ENCODE measurements at regions not wholly inside any gene's neighbourhood (a gene's known extent, or its start where the extent isn't known, plus 50 kb on each side); places are given as distances from the start of the nearest gene placed in this dataset.
"Not testable (repeated sequence)": the region's sequence is repeated elsewhere in the genome, so short reads cannot be mapped to it uniquely, and the experiment has no call there.

DNA sequence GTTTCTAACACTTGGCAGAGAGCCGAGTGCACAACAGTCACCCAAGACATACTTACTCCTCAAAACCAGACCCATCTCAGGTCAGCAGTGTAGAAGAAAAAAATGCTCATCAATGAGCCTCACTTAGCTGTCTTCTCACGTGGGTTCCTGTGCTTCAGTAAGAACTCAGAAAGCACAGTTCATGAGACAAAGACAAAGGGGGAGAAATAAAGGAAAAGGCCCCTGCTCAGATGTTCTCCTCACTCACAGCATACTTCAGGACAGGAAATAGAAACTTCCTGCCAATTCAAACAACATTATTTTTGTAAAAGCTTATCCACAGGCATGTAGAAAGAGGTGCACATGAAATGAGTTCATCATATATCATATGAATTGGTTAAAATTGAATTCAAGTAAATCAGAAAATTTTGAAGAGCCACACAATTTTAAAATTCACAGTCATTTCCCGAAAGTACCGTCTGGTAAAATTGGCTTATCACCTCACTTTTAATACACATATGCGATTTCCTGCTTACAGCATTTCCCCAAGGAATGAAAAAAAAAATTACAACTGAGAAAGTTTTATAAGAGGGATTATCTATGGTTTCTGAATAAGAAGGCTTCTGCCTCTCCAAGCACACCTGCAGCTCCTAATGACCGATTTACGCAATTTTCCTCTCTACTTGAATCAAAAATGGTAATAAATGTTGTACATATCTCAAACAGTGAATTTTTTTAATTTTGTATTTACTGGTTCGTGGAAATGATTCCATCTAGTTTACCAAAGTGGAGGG lies 328.3 kb downstream of the TMEM167A start:
- DNase-seq, result no peak

DNA sequence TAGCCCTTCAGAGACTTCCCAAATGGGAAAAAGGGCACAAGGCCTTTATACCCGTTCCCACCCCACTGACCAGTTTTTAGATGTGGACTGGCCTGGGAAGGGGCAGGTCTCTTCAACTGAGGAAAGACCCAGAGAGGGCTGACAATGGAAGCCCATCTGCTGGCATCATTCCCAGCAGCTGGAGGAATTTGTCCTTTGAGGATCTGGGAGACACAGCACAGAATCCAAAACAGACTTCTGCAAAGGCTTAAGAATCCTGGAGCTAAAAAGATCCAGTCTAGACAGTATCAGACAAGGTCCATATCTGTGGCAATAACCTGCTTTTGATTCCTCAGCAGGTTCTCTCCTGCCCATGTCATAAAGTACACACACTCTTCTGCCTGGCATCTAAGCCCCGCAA lies 329.2 kb downstream of the TMEM167A start:
- DNase-seq, result no peak

DNA sequence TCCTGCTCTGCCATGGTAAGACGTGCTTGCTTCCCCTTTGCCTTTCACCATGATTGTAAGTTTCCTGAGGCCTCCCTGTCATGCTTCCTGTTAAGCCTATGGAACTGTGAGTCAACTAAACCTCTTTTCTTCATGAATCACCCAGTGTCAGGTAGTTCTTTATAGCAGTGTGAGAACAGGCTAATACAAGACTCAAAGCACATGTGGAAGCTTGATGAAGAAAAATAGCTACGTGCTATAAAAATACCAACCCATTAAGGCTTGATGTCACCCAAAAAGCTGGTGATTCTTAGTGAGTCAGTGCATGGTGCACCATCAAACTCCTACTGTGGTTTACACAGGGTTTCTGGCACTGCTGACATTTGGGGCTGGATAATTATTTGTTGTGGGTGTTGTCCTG lies 332.2 kb downstream of the TMEM167A start:
- DNase-seq, result no peak

DNA sequence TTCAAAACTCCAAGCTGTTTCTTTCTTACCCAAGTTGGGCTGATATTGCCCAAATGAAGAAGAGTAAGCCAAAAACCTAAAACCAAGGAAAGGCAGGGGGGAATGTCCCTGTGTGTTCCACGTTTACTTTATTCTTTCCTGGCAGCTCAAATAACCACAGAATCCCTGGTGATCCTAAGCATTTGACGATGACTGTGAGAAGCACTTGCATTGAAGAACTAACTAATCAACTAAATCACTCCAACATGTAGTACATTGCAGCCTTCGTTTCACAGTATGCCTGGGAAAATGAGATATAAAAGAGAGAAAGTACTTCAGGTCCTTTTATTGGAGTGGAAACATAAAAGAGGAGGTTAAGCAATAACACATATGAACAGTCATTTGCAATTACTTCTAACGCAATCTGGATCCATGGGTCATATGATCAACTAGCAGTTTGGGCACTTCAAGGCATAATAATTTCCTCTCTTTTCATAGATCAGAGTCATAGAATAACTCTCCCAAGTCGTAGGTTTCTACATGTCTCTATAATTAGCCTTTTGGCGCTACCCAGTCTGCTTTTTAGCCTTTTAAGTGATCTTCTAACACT lies 338.4 kb downstream of the TMEM167A start:
- DNase-seq, result no peak

DNA sequence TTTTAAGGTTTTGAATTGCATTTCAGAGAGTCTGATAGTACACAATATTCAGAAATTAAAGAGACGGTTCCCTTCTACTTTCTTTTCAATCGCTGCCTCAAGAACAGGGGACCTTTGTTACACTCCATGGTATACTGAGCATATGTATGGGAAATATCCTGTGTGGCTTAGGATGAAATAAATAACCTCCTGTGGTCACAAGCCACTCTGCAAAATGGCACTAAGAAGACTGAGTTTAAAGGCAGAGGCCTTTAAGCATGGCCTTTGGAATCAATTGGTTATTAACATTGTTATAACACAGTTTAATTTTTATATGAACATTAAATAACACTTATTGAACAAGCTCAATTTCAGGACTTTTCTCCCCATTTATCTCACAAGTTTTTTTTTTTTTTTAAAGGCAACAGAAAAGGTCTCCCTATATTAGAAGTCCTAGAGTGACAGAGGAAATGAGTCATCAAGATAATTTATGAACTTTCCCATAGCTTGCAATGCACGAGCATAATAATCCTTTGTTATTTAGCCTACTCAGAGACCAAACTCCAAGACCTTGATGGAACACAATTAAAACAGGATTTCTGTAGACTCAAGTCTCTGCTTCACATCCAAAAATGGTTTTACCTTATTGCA lies 341.9 kb downstream of the TMEM167A start:
- DNase-seq, result no peak

DNA sequence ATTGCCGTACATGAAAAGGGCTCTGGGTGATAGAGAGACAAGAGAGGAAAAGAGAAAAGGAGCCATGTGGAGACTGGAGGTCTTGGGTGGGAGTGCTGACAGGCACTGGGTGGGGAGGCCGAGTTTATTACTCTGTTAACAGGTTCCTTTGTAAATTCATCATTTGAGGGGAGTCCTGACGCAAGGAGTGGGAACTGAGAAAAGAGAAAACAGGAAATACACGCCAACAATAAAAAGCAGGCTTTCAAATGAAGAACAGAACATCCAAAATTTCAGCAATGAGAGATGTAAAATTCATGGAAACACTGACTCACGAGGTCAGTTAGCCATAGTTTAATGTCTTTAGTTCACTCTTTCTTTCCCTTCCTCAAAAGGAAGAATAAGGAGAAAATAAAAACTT lies 342.8 kb downstream of the TMEM167A start:
- DNase-seq, result no peak

DNA sequence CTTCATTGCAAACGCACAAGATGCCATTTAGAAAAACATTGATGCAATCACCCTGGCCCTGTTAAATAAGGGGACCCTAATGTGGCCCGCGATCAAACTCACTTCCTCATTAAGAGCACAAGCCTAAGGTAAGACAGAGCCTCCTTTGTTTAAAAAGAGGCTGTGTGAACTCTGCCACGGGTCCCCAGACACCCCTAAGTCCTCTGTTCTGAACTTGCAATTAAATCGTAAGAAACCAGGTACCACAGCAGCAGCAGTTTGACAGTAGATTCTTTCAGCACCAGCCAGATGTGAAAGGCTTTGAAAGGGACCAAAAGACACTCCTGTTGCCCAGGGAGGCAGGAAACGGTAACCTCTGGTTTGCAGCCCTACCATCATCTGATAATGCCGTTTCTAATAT lies 346.3 kb downstream of the TMEM167A start:
- no peak for DNase-seq

DNA sequence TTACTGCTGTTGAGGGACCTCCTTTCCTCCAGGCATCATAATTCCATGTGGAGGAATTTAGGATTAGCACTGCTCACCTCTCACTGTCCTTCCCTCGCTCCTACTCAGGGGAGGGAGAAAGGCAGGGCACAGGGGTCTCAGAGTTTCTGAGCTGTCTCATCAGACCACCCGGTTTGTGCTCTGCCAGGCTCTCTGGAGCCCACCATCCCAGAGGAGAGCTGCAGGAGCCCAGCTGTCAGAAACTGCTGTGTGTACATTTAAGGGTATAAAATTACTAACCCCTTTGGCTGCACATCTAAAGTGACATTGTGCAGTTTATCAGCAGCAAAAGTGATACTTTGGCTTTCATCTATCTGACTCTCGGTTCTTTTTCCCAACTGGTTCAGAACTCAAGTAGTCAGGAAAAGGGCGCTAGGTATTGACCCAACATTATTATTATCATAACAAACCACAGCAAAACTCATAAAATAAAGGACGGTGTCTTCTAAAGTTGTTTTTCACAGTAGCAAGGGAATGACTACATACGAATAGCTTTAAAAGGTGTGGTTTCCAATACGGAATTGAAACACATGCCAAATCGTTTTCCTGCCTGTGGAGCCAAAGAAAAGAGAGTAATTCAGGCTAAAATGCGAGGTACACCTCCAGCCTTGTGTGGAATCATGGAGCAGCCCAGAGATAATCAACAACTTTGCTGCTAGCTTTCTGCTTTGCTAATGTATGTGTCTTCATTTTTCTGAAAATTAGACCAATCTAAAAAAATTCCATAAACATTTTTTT lies 348.1 kb downstream of the TMEM167A start:
- no peak for DNase-seq

DNA sequence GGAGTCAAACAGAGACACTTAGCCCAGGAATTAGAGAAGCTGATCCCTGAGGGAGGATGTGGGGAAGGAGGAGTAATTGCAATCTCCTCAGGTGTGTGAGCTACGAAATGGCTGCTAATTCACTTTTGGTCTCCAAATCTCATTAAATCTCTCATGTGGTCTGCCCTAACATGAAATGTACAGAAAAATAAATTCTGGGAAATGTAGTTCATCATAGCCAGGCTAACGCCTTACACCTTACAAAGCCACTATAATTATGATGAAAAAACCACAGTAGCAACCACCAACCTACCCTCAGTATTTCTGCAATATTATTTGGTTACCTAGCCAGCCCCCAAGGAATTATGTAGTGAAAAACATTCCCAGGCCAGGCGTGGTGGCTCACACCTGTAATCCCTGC lies 354.0 kb downstream of the TMEM167A start:
- no peak for DNase-seq

DNA sequence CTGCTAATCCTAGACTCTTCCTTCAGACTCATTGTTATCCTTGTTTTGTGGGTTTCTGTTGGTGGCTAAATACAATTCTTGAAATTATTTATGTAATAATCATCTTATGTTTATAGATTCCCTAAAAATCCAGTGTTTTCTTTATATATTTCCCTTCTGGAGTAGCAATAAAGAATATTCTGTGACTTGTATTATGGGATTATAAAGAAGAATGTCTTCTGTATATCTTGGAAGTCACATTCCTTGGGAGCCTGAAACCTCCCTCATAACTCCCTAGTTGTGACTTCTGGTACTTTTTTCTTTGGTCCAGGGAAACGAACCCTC lies 356.1 kb downstream of the TMEM167A start:
- no peak for DNase-seq

DNA sequence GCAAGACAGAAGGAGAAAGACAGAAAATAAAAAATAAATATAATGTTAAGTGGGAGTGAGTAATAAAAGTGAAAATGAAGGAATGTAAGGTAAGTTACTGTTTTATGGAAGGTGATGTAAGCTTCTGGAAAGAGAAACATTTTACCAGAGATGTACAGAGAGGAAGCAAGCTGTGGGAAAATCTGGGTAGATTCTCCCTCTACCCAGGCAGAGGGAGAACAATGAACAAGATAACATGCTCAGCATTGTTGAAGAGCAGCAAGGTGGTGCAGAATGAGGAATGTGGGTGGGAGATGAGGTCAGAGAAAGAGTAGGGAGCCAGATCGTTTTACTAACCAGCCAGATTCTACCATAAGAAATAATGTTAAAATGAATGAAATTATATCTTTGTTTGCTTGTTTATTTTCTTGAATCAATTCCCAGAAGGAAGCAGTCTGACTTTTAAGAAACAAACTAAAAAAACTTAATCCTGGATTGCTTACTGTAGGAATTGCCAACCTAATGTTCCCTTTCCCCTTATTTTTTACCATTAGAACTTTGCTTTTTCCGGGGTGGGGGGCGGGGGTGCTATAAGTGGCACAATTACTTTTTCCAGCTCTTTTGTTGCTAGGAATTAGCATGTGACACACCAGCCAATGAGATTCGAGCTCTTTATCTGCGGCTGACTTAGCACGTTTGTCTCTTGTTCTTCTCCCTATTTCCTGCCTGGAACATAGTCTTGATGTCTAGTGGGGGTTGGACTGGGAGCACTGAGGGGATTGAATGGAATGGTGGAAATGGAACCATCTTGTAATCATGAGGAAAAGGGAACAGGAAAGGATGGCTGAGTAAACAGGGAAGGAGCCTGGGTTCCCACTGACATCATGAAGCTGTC lies 356.7 kb downstream of the TMEM167A start:
- no peak for DNase-seq

DNA sequence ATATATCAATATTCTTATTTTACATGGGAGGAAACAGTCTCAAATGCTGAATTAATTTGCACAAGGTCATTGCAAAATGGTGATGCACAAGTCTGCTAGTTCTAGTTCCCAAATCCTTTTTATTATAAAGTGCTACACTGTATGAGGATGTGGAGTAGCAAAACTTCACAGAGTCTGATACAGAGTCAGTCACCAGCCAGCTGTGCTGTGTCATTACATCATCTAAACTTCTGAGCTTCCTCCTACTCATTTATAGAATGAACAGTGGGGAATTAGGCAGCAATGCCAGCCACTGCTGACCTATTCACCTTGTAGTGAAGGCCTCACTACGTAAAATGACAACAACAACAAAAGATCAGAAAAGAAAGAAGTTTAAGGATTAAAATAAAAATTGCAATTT lies 357.8 kb downstream of the TMEM167A start:
- no peak for DNase-seq

DNA sequence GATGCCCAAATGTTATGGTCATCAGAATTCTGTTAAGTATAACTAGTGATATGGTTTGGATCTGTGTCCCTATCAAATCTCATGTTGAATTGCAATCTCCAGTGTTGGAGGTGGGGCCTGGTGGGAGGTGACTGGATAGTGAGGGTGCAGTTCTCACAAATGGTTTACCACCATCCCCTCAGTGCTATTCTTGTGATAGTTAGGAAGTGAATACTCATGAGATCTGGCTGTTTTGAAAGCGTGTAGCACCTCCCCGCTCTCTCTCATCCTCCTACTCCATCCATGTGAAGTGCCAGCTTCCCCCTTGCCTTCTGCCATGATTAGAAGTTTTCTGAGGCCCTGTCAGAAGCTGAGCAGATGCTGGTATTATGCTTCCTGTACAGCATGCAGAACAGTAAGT lies 359.5 kb downstream of the TMEM167A start:
- DNase-seq, result no peak

DNA sequence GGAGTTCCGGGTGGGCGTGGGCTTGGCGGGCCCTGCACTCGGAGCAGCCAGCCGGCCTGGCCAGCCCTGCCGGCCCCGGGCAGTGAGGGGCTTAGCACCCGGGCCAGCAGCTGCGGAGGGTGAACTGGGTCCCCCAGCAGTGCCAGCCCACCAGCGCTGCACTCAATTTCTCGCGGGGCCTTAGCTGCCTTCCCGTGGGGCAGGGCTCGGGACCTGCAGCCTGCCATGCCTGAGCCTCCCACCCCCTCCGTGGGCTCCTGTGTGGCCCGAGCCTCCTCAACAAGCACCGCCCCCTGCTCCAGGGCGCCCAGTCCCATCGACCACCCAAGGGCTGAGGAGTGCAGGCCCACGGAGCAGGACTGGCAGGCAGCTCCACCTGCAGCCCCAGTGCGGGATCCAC lies 362.5 kb downstream of the TMEM167A start:
- DNase-seq, result not testable (repeated sequence)

DNA sequence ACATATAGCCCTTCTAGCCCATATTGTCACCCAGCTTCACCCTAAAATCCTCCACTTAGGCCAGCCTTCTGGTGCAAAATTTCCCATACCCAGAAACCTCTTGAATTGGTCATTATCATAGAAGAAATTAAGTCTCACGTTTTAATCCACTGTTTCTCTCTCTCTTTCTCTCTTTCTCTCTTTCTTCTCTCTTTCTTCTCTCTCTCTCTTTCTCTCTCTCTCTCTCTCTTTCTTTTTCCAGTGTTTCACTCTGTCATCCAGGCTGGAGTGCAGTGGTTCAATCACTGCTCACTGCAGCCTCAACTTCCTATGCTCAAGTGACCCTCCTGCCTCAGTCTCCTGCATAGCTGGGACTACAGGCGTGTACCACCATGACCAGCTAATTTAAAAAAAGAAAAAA lies 363.4 kb downstream of the TMEM167A start:
- no peak for DNase-seq

DNA sequence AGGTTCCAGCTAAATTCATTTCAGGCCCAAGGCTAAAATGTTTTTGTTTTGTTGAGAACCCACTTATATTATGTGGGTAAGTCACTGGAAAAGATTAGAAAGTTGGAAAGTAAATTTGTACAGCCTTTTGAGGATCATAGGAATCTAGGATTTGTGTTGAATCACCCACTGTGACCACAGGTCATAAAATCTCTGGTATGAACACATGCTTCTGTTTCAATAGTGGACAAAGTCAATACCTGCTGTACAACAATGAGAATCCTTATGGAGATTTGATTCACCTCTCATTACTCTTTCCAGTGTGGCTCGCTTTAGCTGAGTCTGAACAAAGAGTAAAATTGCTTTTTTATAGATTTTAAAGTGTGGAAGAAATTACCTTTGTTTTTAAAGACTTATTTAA lies 369.5 kb downstream of the TMEM167A start:
- DNase-seq, result peak; percentile 8

DNA sequence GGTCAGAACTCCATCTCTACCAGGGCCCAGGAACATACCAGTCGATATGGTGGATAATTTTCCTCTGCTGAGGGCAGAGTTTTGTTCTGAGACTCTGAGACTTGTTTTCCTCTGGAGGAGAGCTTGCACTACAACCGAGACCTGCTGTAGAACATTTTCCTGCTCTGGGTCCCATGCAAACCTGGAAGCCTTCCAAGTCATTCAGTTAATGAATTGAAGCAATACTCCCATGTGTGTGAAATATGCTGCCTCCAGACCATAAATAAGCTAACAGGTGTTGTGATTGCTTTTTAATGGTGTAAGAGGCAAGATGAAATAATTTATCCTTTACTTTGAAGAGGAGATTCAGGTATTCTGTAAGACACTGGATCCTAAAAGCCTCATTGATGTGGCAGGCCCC lies 372.8 kb downstream of the TMEM167A start:
- peak; percentile 10 for DNase-seq

DNA sequence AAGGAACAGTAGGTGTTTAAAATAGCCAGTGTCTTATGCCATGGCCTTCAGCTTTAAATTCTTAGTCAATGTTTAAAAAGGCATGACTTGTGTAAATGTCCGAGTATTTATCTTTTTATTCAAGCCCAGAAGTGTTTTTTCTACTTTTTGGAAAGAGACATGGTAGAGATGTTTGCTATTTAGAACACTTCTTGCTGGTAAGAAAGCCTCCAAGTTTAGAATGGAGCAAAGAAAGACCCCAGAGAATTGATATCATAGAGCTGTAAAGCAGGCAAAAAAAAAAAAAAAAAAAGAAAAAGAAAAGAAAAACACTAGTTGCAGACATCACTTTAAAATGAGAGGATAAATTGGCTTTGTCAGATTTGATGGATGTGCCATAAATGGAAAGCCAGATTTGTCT lies 375.1 kb downstream of the TMEM167A start:
- DNase-seq, result no peak

DNA sequence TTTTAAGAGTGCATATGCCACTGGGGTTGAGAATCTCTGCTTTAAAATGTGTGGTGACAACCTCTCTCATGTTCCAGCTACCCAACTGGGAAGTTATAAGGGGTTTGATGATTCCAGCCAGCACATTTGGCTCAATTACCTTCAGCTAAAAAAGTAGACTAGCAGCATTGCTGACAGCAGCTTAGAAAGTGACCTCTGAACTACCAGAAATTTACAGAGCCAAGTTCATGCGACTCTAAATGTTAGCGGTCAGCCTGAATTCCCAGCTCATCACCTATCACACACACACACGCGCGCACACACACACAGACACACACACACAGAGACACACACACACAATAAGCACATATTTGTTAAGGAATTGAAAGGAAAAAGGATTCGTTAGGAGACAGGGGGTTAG lies 377.5 kb downstream of the TMEM167A start:
- no peak for DNase-seq

DNA sequence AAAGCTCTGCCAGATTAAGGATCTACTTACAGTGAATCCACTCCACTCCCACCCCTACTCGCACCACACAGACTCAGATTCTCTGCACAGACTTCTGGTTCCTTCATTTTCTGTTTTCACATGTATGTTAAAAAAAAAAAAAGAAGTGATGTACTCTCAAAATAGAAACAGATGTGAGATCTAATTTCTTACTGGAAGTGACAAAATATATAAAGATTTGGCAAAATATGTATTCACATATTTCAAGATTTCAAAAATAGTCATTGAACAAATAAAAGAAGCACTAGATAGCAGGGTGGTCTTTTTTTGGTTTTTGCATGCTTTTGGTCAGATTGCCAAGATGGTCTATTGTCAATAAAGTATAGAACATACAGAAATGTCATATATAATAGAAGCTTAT lies 379.2 kb downstream of the TMEM167A start:
- no peak for DNase-seq

DNA sequence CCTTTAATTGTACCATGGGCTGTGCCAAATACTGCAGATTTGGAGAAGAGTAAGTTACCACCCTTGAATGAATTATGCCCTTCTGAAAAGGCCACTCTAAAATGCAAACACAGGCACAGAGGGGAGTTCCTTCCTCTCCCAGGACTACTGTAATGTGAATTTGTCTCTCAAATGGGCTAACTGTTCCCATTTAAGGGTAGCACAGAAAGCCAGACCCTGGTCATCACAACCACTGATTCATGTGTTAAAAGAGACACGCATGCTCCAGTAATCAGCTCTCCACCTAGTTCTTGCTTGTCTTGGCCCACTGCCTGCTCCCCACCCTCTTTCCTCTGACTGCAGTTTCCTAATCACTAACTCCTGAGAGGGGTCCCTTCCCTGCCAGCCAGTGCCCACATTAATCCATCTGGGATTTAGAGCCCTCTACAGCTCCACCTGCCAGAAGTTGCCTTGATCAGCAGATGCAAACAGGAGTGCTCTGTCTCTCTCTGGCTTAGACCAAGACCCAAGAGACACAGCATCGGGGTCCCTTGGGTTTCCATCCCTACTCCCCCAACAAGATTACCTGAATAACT lies 382.4 kb downstream of the TMEM167A start:
- DNase-seq, result peak; percentile 41

DNA sequence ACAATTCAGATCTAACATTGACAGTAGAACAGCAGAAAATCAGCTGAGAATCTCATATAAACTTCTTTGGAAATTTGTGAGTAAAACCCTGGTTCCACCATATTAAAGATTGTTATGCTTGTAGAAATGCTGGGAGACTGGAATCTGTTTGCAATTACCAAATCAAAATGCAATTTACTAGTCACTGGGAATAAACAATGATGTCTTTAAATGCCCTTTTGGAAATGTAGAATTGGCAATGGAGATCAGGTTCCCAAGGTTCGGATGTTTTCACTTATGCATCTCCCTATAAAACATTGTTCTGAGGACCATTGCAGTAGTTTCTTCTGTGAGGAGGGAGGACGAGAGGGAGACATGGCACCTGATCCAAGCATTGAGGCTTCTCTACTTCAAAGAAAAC lies 384.4 kb downstream of the TMEM167A start:
- no peak for DNase-seq

DNA sequence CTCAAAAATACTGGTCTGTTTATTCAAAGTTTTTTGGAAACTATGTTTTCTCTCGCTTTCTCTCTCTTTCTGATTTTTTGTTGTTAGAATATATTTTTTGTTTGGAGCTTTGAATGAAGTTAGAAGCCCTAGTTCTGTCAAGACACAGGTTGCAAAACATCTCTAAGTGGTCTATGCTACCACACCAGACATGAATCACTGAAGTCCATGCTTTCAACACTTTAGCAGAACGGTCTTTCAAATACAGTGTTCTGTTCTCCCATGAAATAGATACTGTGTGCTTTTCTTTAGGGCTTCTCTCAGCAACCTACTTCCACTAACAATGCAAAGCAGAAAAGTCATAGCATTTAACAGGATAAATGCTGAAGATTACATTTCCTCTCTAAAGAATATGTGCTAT lies 392.5 kb downstream of the TMEM167A start:
- no peak for DNase-seq

Measured in NCI-H69 (cell line).